Common myeloid progenitor, CD34-positive (primary cell): ENCODE measurements at regions not wholly inside any gene's neighbourhood (a gene's known extent, or its start where the extent isn't known, plus 50 kb on each side); places are given as distances from the start of the nearest gene placed in this dataset.

Source experiments
- CTCF ChIA-PET: fragments of 350-600 bp; sonication (Branson Sonifier 250); formaldehyde crosslinking; loops from one replicate; lab custom pipeline; 2021; ENCODE audit warnings: antibody characterized with exemption; lab: Charles Lee
- POLR2A ChIA-PET: fragments of 350-600 bp; sonication (Branson Sonifier 250); formaldehyde crosslinking; loops from one replicate; lab custom pipeline; 2021; ENCODE audit warnings: antibody characterized with exemption; lab: Charles Lee
- DNase-seq, 3 donors: peaks; one replicate each; pipeline versions ENCODE4 v3.0.0 to v3.0.0-alpha.2; 2013
- H3K27ac ChIP-seq, 2 experiments: 1 replicate in 1 of 2; 2 replicates in 1 of 2; pipeline ENCODE4 v1.7.0; 2013; ENCODE audit warnings: inconsistent platforms in 2 of 2, low read length in 2 of 2, mild to moderate bottlenecking in 2 of 2, low read depth in 1 of 2, moderate library complexity in 1 of 2; ENCODE audit not compliant: severe bottlenecking in 2 of 2, insufficient read depth in 1 of 2, poor library complexity in 1 of 2
- H3K27me3 ChIP-seq, 5 experiments: replicated peaks in 2 of 5; 1 replicate in 3 of 5; 2 replicates in 2 of 5; pipeline versions ENCODE4 v1.6.1 to v1.7.0; 2013; ENCODE audit warnings: low read length in 4 of 5, mild to moderate bottlenecking in 2 of 5, moderate library complexity in 2 of 5, inconsistent platforms in 1 of 5; ENCODE audit not compliant: insufficient read depth in 5 of 5, control insufficient read depth in 4 of 5
- H3K36me3 ChIP-seq, 4 experiments: 1 replicate in 2 of 4; 2 replicates in 2 of 4; pipeline versions ENCODE4 v1.6.1 to v1.7.0; 2013; ENCODE audit warnings: low read length in 3 of 4, control low read depth in 1 of 4, mild to moderate bottlenecking in 1 of 4; ENCODE audit not compliant: control insufficient read depth in 4 of 4, insufficient read depth in 4 of 4
- H3K4me1 ChIP-seq, 4 experiments: 1 replicate in 3 of 4; 2 replicates in 1 of 4; pipeline versions ENCODE4 v1.6.1 to v1.7.1; 2013; ENCODE audit warnings: low read length in 3 of 4, mild to moderate bottlenecking in 3 of 4, control low read depth in 1 of 4, inconsistent platforms in 1 of 4, moderate library complexity in 1 of 4; ENCODE audit not compliant: control insufficient read depth in 4 of 4, insufficient read depth in 4 of 4; ENCODE audit errors: control extremely low read depth in 1 of 4
- H3K4me3 ChIP-seq, 7 experiments: 1 replicate in 4 of 7; 2 replicates in 3 of 7; pipeline versions ENCODE4 v1.5.1 to v1.7.0; 2013; ENCODE audit warnings: mild to moderate bottlenecking in 7 of 7, low read length in 6 of 7, moderate library complexity in 6 of 7, inconsistent platforms in 2 of 7, low read depth in 2 of 7, control low read depth in 1 of 7; ENCODE audit not compliant: insufficient read depth in 4 of 7, control insufficient read depth in 1 of 7; ENCODE audit errors: extremely low read depth in 1 of 7
- H3K9me3 ChIP-seq, 5 experiments: 1 replicate in 4 of 5; 2 replicates in 1 of 5; pipeline versions ENCODE4 v1.6.1 to v1.7.1; 2013; ENCODE audit warnings: low read length in 4 of 5, mild to moderate bottlenecking in 2 of 5, inconsistent platforms in 1 of 5, low read depth in 1 of 5, moderate library complexity in 1 of 5; ENCODE audit not compliant: control insufficient read depth in 4 of 5, insufficient read depth in 2 of 5; ENCODE audit errors: control extremely low read depth in 1 of 5
- WGBS: methylation state at CpG from one replicate; pipeline ENCODE4 v1.1.5; 2013; ENCODE audit not compliant: insufficient coverage; 5-methylcytosine and 5-hydroxymethylcytosine counted together

- Histone ChIP-seq H3K36me3 (no peaks in the 10 kb centered on the region), H3K4me3 (no peak overlapping the region), H3K9me3 (peaks cover 0 to 1% (median 0%) of the 10 kb centered on the region in 5 experiments), H3K27me3 (no peaks in the 10 kb centered on the region), H3K4me1 (no peaks in the 10 kb centered on the region), H3K27ac (no peak overlapping the region)
- ChIA-PET CTCF (no interaction called here), POLR2A (no interaction called here)
- DNase-seq, result no peak
- WGBS, result no CpG with 5 or more reads among the region's 1 CpG
These were observed 537.8 kb upstream of the BRINP1 start for GRCh38 chr9:119907056-119907455.

- DNase-seq, result no peak
- Histone ChIP-seq H3K4me3 (no peak overlapping the region), H3K9me3 (peaks cover 0 to 1% (median 0%) of the 10 kb centered on the region in 5 experiments), H3K36me3 (no peaks in the 10 kb centered on the region), H3K27ac (no peak overlapping the region), H3K4me1 (no peaks in the 10 kb centered on the region), H3K27me3 (no peaks in the 10 kb centered on the region)
- WGBS, result no CpG with 5 or more reads among the region's 1 CpG
- POLR2A ChIA-PET, result no interaction called here
- CTCF ChIA-PET, result no interaction called here
These were observed 536.5 kb upstream of the BRINP1 start for GRCh38 chr9:119905724-119906123.

GRCh38 chr9:119903851-119904250 is 534.6 kb upstream of the BRINP1 start:
- H3K27ac ChIP-seq, result no peak overlapping the region
- H3K4me1 ChIP-seq, result no peaks in the 10 kb centered on the region
- 98% methylated on average over 4 of the region's 5 CpGs for WGBS
- no peaks in the 10 kb centered on the region for H3K27me3 ChIP-seq
- POLR2A ChIA-PET, result no interaction called here
- peaks cover 0 to 1% (median 0%) of the 10 kb centered on the region in 5 experiments for H3K9me3 ChIP-seq
- no peaks in the 10 kb centered on the region for H3K36me3 ChIP-seq
- H3K4me3 ChIP-seq, result no peak overlapping the region
- DNase-seq, result no peak
- CTCF ChIA-PET, result no interaction called here

GRCh38 chr9:119902611-119903010 is 533.4 kb upstream of the BRINP1 start:
- Histone ChIP-seq H3K27me3 (no peaks in the 10 kb centered on the region), H3K36me3 (no peaks in the 10 kb centered on the region), H3K27ac (no peak overlapping the region), H3K4me3 (no peak overlapping the region), H3K9me3 (no peaks in the 10 kb centered on the region), H3K4me1 (no peaks in the 10 kb centered on the region)
- ChIA-PET POLR2A (no interaction called here), CTCF (no interaction called here)
- WGBS, result 55% methylated on average over 2 of the region's 4 CpGs
- no peak for DNase-seq

GRCh38 chr9:119898316-119898715 is 529.1 kb upstream of the BRINP1 start:
- no peaks in the 10 kb centered on the region for H3K36me3 ChIP-seq
- no peak overlapping the region for H3K4me3 ChIP-seq
- H3K9me3 ChIP-seq, result no peaks in the 10 kb centered on the region
- H3K4me1 ChIP-seq, result no peaks in the 10 kb centered on the region
- ChIA-PET POLR2A (no interaction called here), CTCF (no interaction called here)
- H3K27me3 ChIP-seq, result no peaks in the 10 kb centered on the region
- no peak for DNase-seq
- no peak overlapping the region for H3K27ac ChIP-seq

GRCh38 chr9:119884438-119884837 is 515.2 kb upstream of the BRINP1 start:
- CTCF ChIA-PET, result no interaction called here
- no peaks in the 10 kb centered on the region for H3K4me1 ChIP-seq
- DNase-seq, result no peak
- no peak overlapping the region for H3K27ac ChIP-seq
- no peaks in the 10 kb centered on the region for H3K36me3 ChIP-seq
- 100% methylated on average over 1 of the region's 2 CpGs for WGBS
- no peak overlapping the region for H3K4me3 ChIP-seq
- POLR2A ChIA-PET, result no interaction called here
- no peaks in the 10 kb centered on the region for H3K27me3 ChIP-seq
- H3K9me3 ChIP-seq, result no peaks in the 10 kb centered on the region

GRCh38 chr9:119881898-119882297 is 512.7 kb upstream of the BRINP1 start:
- H3K27ac ChIP-seq, result no peak overlapping the region
- DNase-seq, result no peak
- CTCF ChIA-PET, result no interaction called here
- no peak overlapping the region for H3K4me3 ChIP-seq
- no peaks in the 10 kb centered on the region for H3K4me1 ChIP-seq
- no peaks in the 10 kb centered on the region for H3K9me3 ChIP-seq
- POLR2A ChIA-PET, result no interaction called here
- WGBS, result 82% methylated on average over 6 of the region's 6 CpGs
- H3K36me3 ChIP-seq, result no peaks in the 10 kb centered on the region
- no peaks in the 10 kb centered on the region for H3K27me3 ChIP-seq
